Body of pancreas (tissue), 4 donors: ENCODE measurements at regions not wholly inside any gene's neighbourhood (a gene's known extent, or its start where the extent isn't known, plus 50 kb on each side); places are given as distances from the start of the nearest gene placed in this dataset.

ENCODE experiments used
- CTCF ChIP-seq, 7 experiments: fragments of 450-650 bp in 4 of 7; fragments of 200-600 bp in 3 of 7; sonication (generic) in 3 of 7; IDR thresholded peaks; one replicate each; pipeline ENCODE4 v1.5.1; 2016 to 2019; ENCODE audit warnings: antibody characterized with exemption in 7 of 7
- POLR2A ChIP-seq, 3 donors: fragments of 450-650 bp; IDR thresholded peaks; one replicate each; pipeline ENCODE4 v1.6.1; 2016; ENCODE audit warnings: antibody characterized with exemption in 3 of 3, mild to moderate bottlenecking in 2 of 3

GRCh38 chr2:198905881-198906612 is 551.7 kb downstream of the SATB2 start:
- TF ChIP-seq POLR2A (IDR thresholded peaks at IDR 0.05) (no peak), CTCF (IDR thresholded peaks at IDR 0.05) (no peak)
